ENCODE measurements at regions not wholly inside any gene's neighbourhood (a gene's known extent, or its start where the extent isn't known, plus 50 kb on each side); places are given as distances from the start of the nearest gene placed in this dataset.

- TF ChIP-seq, protein P1, sequence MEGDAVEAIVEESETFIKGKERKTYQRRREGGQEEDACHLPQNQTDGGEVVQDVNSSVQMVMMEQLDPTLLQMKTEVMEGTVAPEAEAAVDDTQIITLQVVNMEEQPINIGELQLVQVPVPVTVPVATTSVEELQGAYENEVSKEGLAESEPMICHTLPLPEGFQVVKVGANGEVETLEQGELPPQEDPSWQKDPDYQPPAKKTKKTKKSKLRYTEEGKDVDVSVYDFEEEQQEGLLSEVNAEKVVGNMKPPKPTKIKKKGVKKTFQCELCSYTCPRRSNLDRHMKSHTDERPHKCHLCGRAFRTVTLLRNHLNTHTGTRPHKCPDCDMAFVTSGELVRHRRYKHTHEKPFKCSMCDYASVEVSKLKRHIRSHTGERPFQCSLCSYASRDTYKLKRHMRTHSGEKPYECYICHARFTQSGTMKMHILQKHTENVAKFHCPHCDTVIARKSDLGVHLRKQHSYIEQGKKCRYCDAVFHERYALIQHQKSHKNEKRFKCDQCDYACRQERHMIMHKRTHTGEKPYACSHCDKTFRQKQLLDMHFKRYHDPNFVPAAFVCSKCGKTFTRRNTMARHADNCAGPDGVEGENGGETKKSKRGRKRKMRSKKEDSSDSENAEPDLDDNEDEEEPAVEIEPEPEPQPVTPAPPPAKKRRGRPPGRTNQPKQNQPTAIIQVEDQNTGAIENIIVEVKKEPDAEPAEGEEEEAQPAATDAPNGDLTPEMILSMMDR (IDR thresholded peaks at IDR 0.05; ENCODE audit: low read depth, low read length, poor library complexity, severe bottlenecking): peak; percentile 60
- no peak for TF ChIP-seq EZH2phosphoT487 (IDR thresholded peaks at IDR 0.05; ENCODE audit: borderline replicate concordance, low read length)
Observed at GRCh38 chr7:80060218-80060806, 74.3 kb upstream of the GNAI1 start.
